Esophagus muscularis mucosa (tissue), 4 donors: ENCODE measurements at regions not wholly inside any gene's neighbourhood (a gene's known extent, or its start where the extent isn't known, plus 50 kb on each side); places are given as distances from the start of the nearest gene placed in this dataset.

ENCODE experiments used
- EP300 ChIP-seq: sonication (generic); formaldehyde crosslinking; IDR thresholded peaks from one replicate; pipeline ENCODE4 v1.6.1; 2017; ENCODE audit warnings: antibody characterized with exemption
- POLR2A ChIP-seq: fragments of 450-650 bp; IDR thresholded peaks from one replicate; pipeline ENCODE4 v1.6.1; 2017; ENCODE audit warnings: antibody characterized with exemption, moderate library complexity, mild to moderate bottlenecking, low read depth
- TF ChIP-seq, protein P1 (sequence below), 3 experiments: fragments of 200-600 bp in 2 of 3; fragments of 450-650 bp in 1 of 3; sonication (generic) in 2 of 3; IDR thresholded peaks; one replicate each; pipeline ENCODE4 v1.5.1; 2017 to 2019; ENCODE audit warnings: antibody characterized with exemption in 3 of 3, mild to moderate bottlenecking in 2 of 3, moderate library complexity in 1 of 3

DNA sequence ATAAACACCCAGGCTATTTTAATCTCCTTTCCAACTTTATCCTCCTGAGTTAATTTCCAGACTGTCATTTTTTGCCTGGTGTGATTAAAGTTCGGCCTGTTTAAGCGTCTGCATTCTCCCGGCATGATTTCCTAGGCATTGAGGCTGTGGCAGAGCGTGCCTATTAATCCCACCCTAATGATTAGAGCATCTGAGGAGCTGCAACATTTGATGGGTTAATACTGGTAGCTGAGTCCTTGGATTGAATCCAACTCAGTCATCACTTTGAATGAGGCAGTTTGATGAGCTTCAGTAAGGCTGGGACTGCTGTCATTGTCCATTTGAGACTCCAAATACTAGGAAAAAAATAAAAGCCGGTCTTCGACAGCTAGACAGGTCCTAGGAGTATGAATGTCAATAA lies 882.5 kb downstream of the SLC4A3 start:
- TF ChIP-seq, protein P1, sequence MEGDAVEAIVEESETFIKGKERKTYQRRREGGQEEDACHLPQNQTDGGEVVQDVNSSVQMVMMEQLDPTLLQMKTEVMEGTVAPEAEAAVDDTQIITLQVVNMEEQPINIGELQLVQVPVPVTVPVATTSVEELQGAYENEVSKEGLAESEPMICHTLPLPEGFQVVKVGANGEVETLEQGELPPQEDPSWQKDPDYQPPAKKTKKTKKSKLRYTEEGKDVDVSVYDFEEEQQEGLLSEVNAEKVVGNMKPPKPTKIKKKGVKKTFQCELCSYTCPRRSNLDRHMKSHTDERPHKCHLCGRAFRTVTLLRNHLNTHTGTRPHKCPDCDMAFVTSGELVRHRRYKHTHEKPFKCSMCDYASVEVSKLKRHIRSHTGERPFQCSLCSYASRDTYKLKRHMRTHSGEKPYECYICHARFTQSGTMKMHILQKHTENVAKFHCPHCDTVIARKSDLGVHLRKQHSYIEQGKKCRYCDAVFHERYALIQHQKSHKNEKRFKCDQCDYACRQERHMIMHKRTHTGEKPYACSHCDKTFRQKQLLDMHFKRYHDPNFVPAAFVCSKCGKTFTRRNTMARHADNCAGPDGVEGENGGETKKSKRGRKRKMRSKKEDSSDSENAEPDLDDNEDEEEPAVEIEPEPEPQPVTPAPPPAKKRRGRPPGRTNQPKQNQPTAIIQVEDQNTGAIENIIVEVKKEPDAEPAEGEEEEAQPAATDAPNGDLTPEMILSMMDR (IDR thresholded peaks at IDR 0.05): no peak
- TF ChIP-seq POLR2A (no peak), EP300 (no peak)
